Body of pancreas (tissue), 4 donors: ENCODE measurements at regions not wholly inside any gene's neighbourhood (a gene's known extent, or its start where the extent isn't known, plus 50 kb on each side); places are given as distances from the start of the nearest gene placed in this dataset.

Experiments used
- CTCF ChIP-seq, 7 experiments: fragments of 450-650 bp in 4 of 7; fragments of 200-600 bp in 3 of 7; sonication (generic) in 3 of 7; IDR thresholded peaks; one replicate each; pipeline ENCODE4 v1.5.1; 2016 to 2019; ENCODE audit warnings: antibody characterized with exemption in 7 of 7
- POLR2A ChIP-seq, 3 donors: fragments of 450-650 bp; IDR thresholded peaks; one replicate each; pipeline ENCODE4 v1.6.1; 2016; ENCODE audit warnings: antibody characterized with exemption in 3 of 3, mild to moderate bottlenecking in 2 of 3

GRCh38 chr5:143987264-143987663, 175.3 kb downstream of the HMHB1 start:
- TF ChIP-seq CTCF (IDR thresholded peaks at IDR 0.05) (no peak), POLR2A (IDR thresholded peaks at IDR 0.05) (no peak)
